Bronchial epithelial cell (primary cell): ENCODE measurements at regions not wholly inside any gene's neighbourhood (a gene's known extent, or its start where the extent isn't known, plus 50 kb on each side); places are given as distances from the start of the nearest gene placed in this dataset.

Experiments
- DNase-seq: peaks from one replicate; pipeline ENCODE4 v3.0.0-alpha.2; 2010; ENCODE audit warnings: low read depth
- FAIRE-seq: peaks from 2 replicates; lab custom pipeline; 2011; peaks lifted over from hg19 to GRCh38; lab: Jason Lieb, UNC
- H3K27me3 ChIP-seq: 2 replicates; pipeline ENCODE4 v1.5.1; 2011; ENCODE audit warnings: low read length; ENCODE audit not compliant: control insufficient read depth, insufficient read depth
- H3K36me3 ChIP-seq: 2 replicates; pipeline ENCODE4 v1.5.1; 2011; ENCODE audit warnings: low read length; ENCODE audit not compliant: control insufficient read depth, insufficient read depth
- H3K4me3 ChIP-seq: 2 replicates; pipeline ENCODE4 v1.5.1; 2011; ENCODE audit warnings: mild to moderate bottlenecking, low read depth, low read length, control low read depth
- CTCF ChIP-seq: IDR thresholded peaks from 2 replicates; pipeline ENCODE4 v1.5.1; 2011; ENCODE audit warnings: mild to moderate bottlenecking, moderate library complexity, low read length, control low read depth, inconsistent platforms; ENCODE audit not compliant: insufficient read depth, severe bottlenecking

- H3K4me3 ChIP-seq: no peak overlapping the region
- H3K27me3 ChIP-seq: no peaks in the 10 kb centered on the region
- FAIRE-seq: no peak
- DNase-seq: no peak
- TF ChIP-seq CTCF: no peak
- no peaks in the 10 kb centered on the region for H3K36me3 ChIP-seq
Observed at GRCh38 chr11:98842187-98842586, 178.6 kb upstream of the CNTN5 start.

GRCh38 chr11:98862169-98862568 lies 158.6 kb upstream of the CNTN5 start:
- H3K4me3 ChIP-seq: no peak overlapping the region
- DNase-seq (no peak), FAIRE-seq (no peak)
- no peak for TF ChIP-seq CTCF
- H3K27me3 ChIP-seq: no peaks in the 10 kb centered on the region
- H3K36me3 ChIP-seq: no peaks in the 10 kb centered on the region

GRCh38 chr11:98871690-98872089 lies 149.1 kb upstream of the CNTN5 start:
- no peak for DNase-seq
- no peak for TF ChIP-seq CTCF
- FAIRE-seq: no peak
- no peaks in the 10 kb centered on the region for H3K36me3 ChIP-seq
- no peaks in the 10 kb centered on the region for H3K27me3 ChIP-seq
- H3K4me3 ChIP-seq: no peak overlapping the region

GRCh38 chr11:98874050-98874449 lies 146.7 kb upstream of the CNTN5 start:
- no peak overlapping the region for H3K4me3 ChIP-seq
- FAIRE-seq (no peak), DNase-seq (no peak)
- no peaks in the 10 kb centered on the region for H3K36me3 ChIP-seq
- H3K27me3 ChIP-seq: no peaks in the 10 kb centered on the region
- TF ChIP-seq CTCF: no peak

- no peaks in the 10 kb centered on the region for H3K36me3 ChIP-seq
- H3K4me3 ChIP-seq: no peak overlapping the region
- no peak for TF ChIP-seq CTCF
- H3K27me3 ChIP-seq: no peaks in the 10 kb centered on the region
- FAIRE-seq (no peak), DNase-seq (no peak)
Observed at GRCh38 chr11:98895936-98896335, 124.8 kb upstream of the CNTN5 start.

- peak; percentile 44 for DNase-seq
- H3K27me3 ChIP-seq: no peaks in the 10 kb centered on the region
- H3K4me3 ChIP-seq: no peak overlapping the region
- H3K36me3 ChIP-seq: no peaks in the 10 kb centered on the region
- FAIRE-seq: peak; percentile 52
- no peak for TF ChIP-seq CTCF
Observed at GRCh38 chr11:98940913-98941312, 79.8 kb upstream of the CNTN5 start.
